Cardiac fibroblast (primary cell): ENCODE measurements at regions not wholly inside any gene's neighbourhood (a gene's known extent, or its start where the extent isn't known, plus 50 kb on each side); places are given as distances from the start of the nearest gene placed in this dataset.

ENCODE experiments used
- DNase-seq, 2 donors: peaks; one replicate each; pipeline versions ENCODE4 v3.0.0 to v3.0.0-alpha.2; 2010; ENCODE audit warnings: low read depth in 2 of 2
- H3K4me3 ChIP-seq, 2 donors: replicated peaks in 1 of 2; 1 replicate in 1 of 2; 2 replicates in 1 of 2; pipeline ENCODE4 v1.5.1; 2011; ENCODE audit warnings: low read depth in 2 of 2, low read length in 2 of 2, mild to moderate bottlenecking in 2 of 2, moderate library complexity in 1 of 2
- CTCF ChIP-seq: IDR thresholded peaks from one replicate; pipeline ENCODE4 v1.5.1; 2011; ENCODE audit warnings: low read depth, mild to moderate bottlenecking, low read length, inconsistent platforms

- TF ChIP-seq CTCF, result no peak
- no peak for DNase-seq
- H3K4me3 ChIP-seq, result no peak overlapping the region
Measured at GRCh38 chr1:82453511-82454185, 652.9 kb downstream of the ADGRL2 start.

DNA sequence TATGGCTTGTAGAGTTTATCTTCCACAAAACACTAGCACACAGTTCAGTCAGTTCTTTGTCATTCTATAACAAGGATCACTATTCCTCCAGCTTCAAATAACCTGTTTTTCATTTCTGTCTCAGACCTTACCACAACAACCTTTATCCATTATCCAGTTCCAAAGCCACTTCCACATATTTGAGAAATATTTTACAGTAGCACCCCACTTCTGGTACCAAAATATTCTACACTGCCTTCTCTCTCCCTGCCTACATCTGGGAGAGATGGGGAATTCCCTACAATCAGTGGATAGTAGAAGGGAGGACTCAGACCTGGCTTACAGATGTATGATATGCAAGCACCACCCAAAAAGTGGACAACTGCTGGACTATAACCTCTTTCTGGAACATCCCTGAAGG is 651.4 kb downstream of the ADGRL2 start:
- no peak for DNase-seq
- H3K4me3 ChIP-seq, result no peak overlapping the region
- no peak for TF ChIP-seq CTCF

- TF ChIP-seq CTCF, result no peak
- no peak overlapping the region for H3K4me3 ChIP-seq
- no peak for DNase-seq
Measured at GRCh38 chr1:82451191-82451590, 650.5 kb downstream of the ADGRL2 start.

GRCh38 chr1:82449506-82450057 is 648.8 kb downstream of the ADGRL2 start:
- peak in 1 of 2 donors; percentile 20 for DNase-seq
- no peak for TF ChIP-seq CTCF
- H3K4me3 ChIP-seq, result no peak overlapping the region

- H3K4me3 ChIP-seq, result no peak overlapping the region
- TF ChIP-seq CTCF, result no peak
- DNase-seq, result no peak
Measured at GRCh38 chr1:82446955-82447354, 646.2 kb downstream of the ADGRL2 start.

DNA sequence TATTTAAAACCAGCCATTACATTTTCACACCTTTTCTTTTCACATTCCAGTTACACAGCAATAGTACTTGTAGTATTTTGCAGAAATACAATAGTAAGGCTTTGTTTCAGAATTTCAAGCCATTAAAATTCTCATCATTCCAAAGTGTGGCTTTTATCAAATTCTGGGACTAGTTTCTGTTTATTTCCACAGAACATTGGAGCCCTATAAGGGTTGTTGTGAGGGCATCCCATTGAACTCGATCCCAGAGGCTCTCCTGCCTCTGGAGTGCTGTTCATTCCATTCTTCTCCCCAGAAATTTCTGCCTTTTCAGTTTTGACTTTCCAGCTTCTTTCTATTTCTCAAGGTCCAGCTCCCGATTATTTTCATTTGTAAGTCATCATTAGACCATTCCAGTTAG is 645.5 kb downstream of the ADGRL2 start:
- TF ChIP-seq CTCF, result no peak
- DNase-seq, result peak in 1 of 2 donors; percentile 24
- no peak overlapping the region for H3K4me3 ChIP-seq
